ENCODE measurements at regions not wholly inside any gene's neighbourhood (a gene's known extent, or its start where the extent isn't known, plus 50 kb on each side); places are given as distances from the start of the nearest gene placed in this dataset.

GRCh38 chr10:10850214-10850613 is 167.5 kb upstream of the CELF2 start:
- Histone ChIP-seq H3K9me3 (replicated peaks; ENCODE audit: control insufficient read depth, low read depth, low read length) (no peaks in the 10 kb centered on the region), H3K27ac (ENCODE audit: low read length) (no peak overlapping the region), H3K27me3 (ENCODE audit: control insufficient read depth, insufficient read depth, low read length) (no peaks in the 10 kb centered on the region), H3K36me3 (ENCODE audit: control insufficient read depth, insufficient read depth, low read length) (no peaks in the 10 kb centered on the region), H3K4me3 (ENCODE audit: low read length) (no peak overlapping the region), H3K4me1 (ENCODE audit: control insufficient read depth, insufficient read depth, low read length) (peaks cover 3% of the 10 kb centered on the region)
- WGBS (ENCODE audit: insufficient coverage): no CpG with 5 or more reads among the region's 3 CpGs
- DNase-seq: peak; percentile 79

GRCh38 chr10:10852464-10852863 is 165.2 kb upstream of the CELF2 start:
- Histone ChIP-seq H3K36me3 (ENCODE audit: control insufficient read depth, insufficient read depth, low read length) (no peaks in the 10 kb centered on the region), H3K4me1 (ENCODE audit: control insufficient read depth, insufficient read depth, low read length) (peaks cover 3% of the 10 kb centered on the region), H3K27ac (ENCODE audit: low read length) (no peak overlapping the region), H3K4me3 (ENCODE audit: low read length) (no peak overlapping the region), H3K9me3 (replicated peaks; ENCODE audit: control insufficient read depth, low read depth, low read length) (no peaks in the 10 kb centered on the region), H3K27me3 (ENCODE audit: control insufficient read depth, insufficient read depth, low read length) (no peaks in the 10 kb centered on the region)
- DNase-seq: no peak
- WGBS (ENCODE audit: insufficient coverage): no CpG with 5 or more reads among the region's 4 CpGs

- Histone ChIP-seq H3K4me1 (ENCODE audit: control insufficient read depth, insufficient read depth, low read length) (peaks cover 3% of the 10 kb centered on the region), H3K9me3 (replicated peaks; ENCODE audit: control insufficient read depth, low read depth, low read length) (no peaks in the 10 kb centered on the region), H3K27me3 (ENCODE audit: control insufficient read depth, insufficient read depth, low read length) (no peaks in the 10 kb centered on the region), H3K4me3 (ENCODE audit: low read length) (no peak overlapping the region), H3K36me3 (ENCODE audit: control insufficient read depth, insufficient read depth, low read length) (no peaks in the 10 kb centered on the region), H3K27ac (ENCODE audit: low read length) (no peak overlapping the region)
- WGBS (ENCODE audit: insufficient coverage): no CpG with 5 or more reads among the region's 3 CpGs
- DNase-seq: no peak
Observed at GRCh38 chr10:10853954-10854353, 163.7 kb upstream of the CELF2 start.

- WGBS (ENCODE audit: insufficient coverage): 63% methylated on average over 4 of the region's 4 CpGs
- peaks cover 3% of the 10 kb centered on the region for H3K4me1 ChIP-seq (ENCODE audit: control insufficient read depth, insufficient read depth, low read length)
- no peaks in the 10 kb centered on the region for H3K36me3 ChIP-seq (ENCODE audit: control insufficient read depth, insufficient read depth, low read length)
- DNase-seq: no peak
- no peaks in the 10 kb centered on the region for H3K27me3 ChIP-seq (ENCODE audit: control insufficient read depth, insufficient read depth, low read length)
- no peak overlapping the region for H3K27ac ChIP-seq (ENCODE audit: low read length)
- H3K4me3 ChIP-seq (ENCODE audit: low read length): no peak overlapping the region
- no peaks in the 10 kb centered on the region for H3K9me3 ChIP-seq (replicated peaks; ENCODE audit: control insufficient read depth, low read depth, low read length)
Observed at GRCh38 chr10:10854725-10855124, 162.9 kb upstream of the CELF2 start.

- DNase-seq: no peak
- no peaks in the 10 kb centered on the region for H3K27me3 ChIP-seq (ENCODE audit: control insufficient read depth, insufficient read depth, low read length)
- no peak overlapping the region for H3K4me3 ChIP-seq (ENCODE audit: low read length)
- H3K36me3 ChIP-seq (ENCODE audit: control insufficient read depth, insufficient read depth, low read length): no peaks in the 10 kb centered on the region
- no peak overlapping the region for H3K27ac ChIP-seq (ENCODE audit: low read length)
- WGBS (ENCODE audit: insufficient coverage): 11% methylated on average over 1 of the region's 1 CpG
- H3K4me1 ChIP-seq (ENCODE audit: control insufficient read depth, insufficient read depth, low read length): peaks cover 3% of the 10 kb centered on the region
- no peaks in the 10 kb centered on the region for H3K9me3 ChIP-seq (replicated peaks; ENCODE audit: control insufficient read depth, low read depth, low read length)
Observed at GRCh38 chr10:10855151-10855581, 162.5 kb upstream of the CELF2 start.

GRCh38 chr10:10860455-10860976 is 157.2 kb upstream of the CELF2 start:
- no peaks in the 10 kb centered on the region for H3K36me3 ChIP-seq (ENCODE audit: control insufficient read depth, insufficient read depth, low read length)
- H3K9me3 ChIP-seq (replicated peaks; ENCODE audit: control insufficient read depth, low read depth, low read length): peaks cover 3% of the 10 kb centered on the region
- no peak for DNase-seq
- no peaks in the 10 kb centered on the region for H3K4me1 ChIP-seq (ENCODE audit: control insufficient read depth, insufficient read depth, low read length)
- H3K4me3 ChIP-seq (ENCODE audit: low read length): no peak overlapping the region
- H3K27ac ChIP-seq (ENCODE audit: low read length): no peak overlapping the region
- no peaks in the 10 kb centered on the region for H3K27me3 ChIP-seq (ENCODE audit: control insufficient read depth, insufficient read depth, low read length)
- 80% methylated on average over 2 of the region's 2 CpGs for WGBS (ENCODE audit: insufficient coverage)

- no peak for DNase-seq
- Histone ChIP-seq H3K27ac (ENCODE audit: low read length) (no peak overlapping the region), H3K9me3 (replicated peaks; ENCODE audit: control insufficient read depth, low read depth, low read length) (peaks cover 3% of the 10 kb centered on the region), H3K36me3 (ENCODE audit: control insufficient read depth, insufficient read depth, low read length) (no peaks in the 10 kb centered on the region), H3K4me1 (ENCODE audit: control insufficient read depth, insufficient read depth, low read length) (peaks cover 5% of the 10 kb centered on the region), H3K4me3 (ENCODE audit: low read length) (no peak overlapping the region), H3K27me3 (ENCODE audit: control insufficient read depth, insufficient read depth, low read length) (no peaks in the 10 kb centered on the region)
- no CpG with 5 or more reads among the region's 3 CpGs for WGBS (ENCODE audit: insufficient coverage)
Observed at GRCh38 chr10:10865303-10865702, 152.4 kb upstream of the CELF2 start.

GRCh38 chr10:10865913-10866312 is 151.8 kb upstream of the CELF2 start:
- DNase-seq: no peak
- H3K27ac ChIP-seq (ENCODE audit: low read length): no peak overlapping the region
- 89% methylated on average over 4 of the region's 6 CpGs for WGBS (ENCODE audit: insufficient coverage)

GRCh38 chr10:10869592-10869991 is 148.1 kb upstream of the CELF2 start:
- Histone ChIP-seq H3K4me1 (ENCODE audit: control insufficient read depth, insufficient read depth, low read length) (peaks cover 26% of the 10 kb centered on the region), H3K27me3 (ENCODE audit: control insufficient read depth, insufficient read depth, low read length) (no peaks in the 10 kb centered on the region), H3K27ac (ENCODE audit: low read length) (no peak overlapping the region), H3K4me3 (ENCODE audit: low read length) (no peak overlapping the region), H3K36me3 (ENCODE audit: control insufficient read depth, insufficient read depth, low read length) (no peaks in the 10 kb centered on the region), H3K9me3 (replicated peaks; ENCODE audit: control insufficient read depth, low read depth, low read length) (no peaks in the 10 kb centered on the region)
- no peak for DNase-seq
- WGBS (ENCODE audit: insufficient coverage): 100% methylated on average over 1 of the region's 4 CpGs

More at GRCh38 chr10:10865913-10866312, 151.8 kb upstream of the CELF2 start:
- no peaks in the 10 kb centered on the region for H3K36me3 ChIP-seq (ENCODE audit: control insufficient read depth, insufficient read depth, low read length)
- peaks cover 3% of the 10 kb centered on the region for H3K9me3 ChIP-seq (replicated peaks; ENCODE audit: control insufficient read depth, low read depth, low read length)
- no peak overlapping the region for H3K4me3 ChIP-seq (ENCODE audit: low read length)
- no peaks in the 10 kb centered on the region for H3K27me3 ChIP-seq (ENCODE audit: control insufficient read depth, insufficient read depth, low read length)
- peaks cover 11% of the 10 kb centered on the region for H3K4me1 ChIP-seq (ENCODE audit: control insufficient read depth, insufficient read depth, low read length)

- DNase-seq: peak; percentile 70
- Histone ChIP-seq H3K36me3 (ENCODE audit: control insufficient read depth, insufficient read depth, low read length) (no peaks in the 10 kb centered on the region), H3K27ac (ENCODE audit: low read length) (peak overlapping the region; percentile 90), H3K4me3 (ENCODE audit: low read length) (no peak overlapping the region), H3K27me3 (ENCODE audit: control insufficient read depth, insufficient read depth, low read length) (no peaks in the 10 kb centered on the region), H3K4me1 (ENCODE audit: control insufficient read depth, insufficient read depth, low read length) (peaks cover 26% of the 10 kb centered on the region), H3K9me3 (replicated peaks; ENCODE audit: control insufficient read depth, low read depth, low read length) (no peaks in the 10 kb centered on the region)
- WGBS (ENCODE audit: insufficient coverage): 50% methylated on average over 14 of the region's 16 CpGs
Observed at GRCh38 chr10:10870523-10871241, 147.0 kb upstream of the CELF2 start.
